HCT116 (cell line): ENCODE measurements at regions not wholly inside any gene's neighbourhood (a gene's known extent, or its start where the extent isn't known, plus 50 kb on each side); places are given as distances from the start of the nearest gene placed in this dataset.

Experiments
- ATAC-seq: fragments of 200-7000 bp; cut with Tn5 transposase; 2 replicates; pipeline ENCODE4 v1.9.1; 2020; ENCODE audit warnings: mild to moderate bottlenecking, moderate library complexity
- BruUV-seq: library from RNA; stranded (reverse); fragments of 400-500 nt; replicated peaks from 2 replicates; lab custom pipeline; 2021; lab: Mats Ljungman, UMichigan
- CTCF ChIA-PET: fragments of 300-600 bp; sonication (Branson Sonifier 250); formaldehyde crosslinking; loops from one replicate; lab custom pipeline; 2021; ENCODE audit warnings: antibody characterized with exemption; lab: Charles Lee
- POLR2A ChIA-PET: fragments of 300-600, 350-600 bp; sonication (Branson Sonifier 250); formaldehyde crosslinking; loops from one replicate; lab custom pipeline; 2021; ENCODE audit warnings: antibody characterized with exemption; lab: Charles Lee
- RAD21 ChIA-PET, 2 experiments: fragments of 300-600 bp; sonication (Branson Sonifier 250); formaldehyde crosslinking; loops; one replicate each; lab custom pipeline; 2023; ENCODE audit warnings: low total read pairs in 2 of 2; ENCODE audit not compliant: uncharacterized antibody in 2 of 2, unreplicated experiment in 2 of 2, low non-redundant PET in 1 of 2; lab: Charles Lee
- DNase-seq: peaks from one replicate; pipeline ENCODE4 v3.0.0-alpha.2; 2010; ENCODE audit warnings: low read depth, low spot score
- H2AFZ ChIP-seq: fragments of 200-600 bp; shearing (Covaris generic), sonication (generic); 2 replicates; pipeline ENCODE4 v1.6.1; 2017; ENCODE audit warnings: low read depth, mixed run types, mixed read lengths, antibody characterized with exemption, low read length; ENCODE audit not compliant: poor library complexity, severe bottlenecking
- H3K27ac ChIP-seq: 2 replicates; pipeline ENCODE4 v1.5.1; 2012; ENCODE audit warnings: low read depth, low read length
- H3K27me3 ChIP-seq: fragments of 200-600 bp; sonication (generic); 2 replicates; pipeline ENCODE4 v1.6.1; 2016; ENCODE audit warnings: mixed run types, low read length, mixed read lengths; ENCODE audit not compliant: insufficient read depth
- H3K36me3 ChIP-seq, 2 experiments: fragments of 200-500 bp in 1 of 2; fragments of 200-600 bp in 1 of 2; sonication (Bioruptor generic) in 1 of 2; sonication (generic) in 1 of 2; 2 replicates each; pipeline versions ENCODE4 v1.5.1 to v1.6.1; 2014 to 2016; ENCODE audit warnings: low read length in 2 of 2, inconsistent platforms in 1 of 2, mixed read lengths in 1 of 2, mixed run types in 1 of 2; ENCODE audit not compliant: insufficient read depth in 2 of 2, control insufficient read depth in 1 of 2
- H3K4me1 ChIP-seq, 2 experiments: fragments of 200-600 bp in 1 of 2; sonication (generic) in 1 of 2; 2 replicates each; pipeline versions ENCODE4 v1.5.1 to v1.6.1; 2012 to 2017; ENCODE audit warnings: low read length in 2 of 2, inconsistent platforms in 1 of 2, mild to moderate bottlenecking in 1 of 2, mixed read lengths in 1 of 2, mixed run types in 1 of 2, moderate library complexity in 1 of 2; ENCODE audit not compliant: insufficient read depth in 2 of 2, control insufficient read depth in 1 of 2
- H3K4me2 ChIP-seq: fragments of 200-600 bp; sonication (generic); 2 replicates; pipeline ENCODE4 v1.6.1; 2017; ENCODE audit warnings: mixed run types, low read length, mixed read lengths
- H3K4me3 ChIP-seq, 2 experiments: fragments of 200-600 bp in 1 of 2; sonication (generic) in 1 of 2; replicated peaks in 1 of 2; 2 replicates each; pipeline ENCODE4 v1.5.1; 2011 to 2016; ENCODE audit warnings: low read length in 2 of 2, control low read depth in 1 of 2, low read depth in 1 of 2, mild to moderate bottlenecking in 1 of 2, mixed read lengths in 1 of 2, mixed run types in 1 of 2
- H3K79me2 ChIP-seq: fragments of 200-600 bp; sonication (generic); 2 replicates; pipeline ENCODE4 v1.6.1; 2017; ENCODE audit warnings: mild to moderate bottlenecking, mixed run types, low read length, moderate library complexity, mixed read lengths; ENCODE audit not compliant: insufficient read depth
- H3K9ac ChIP-seq: fragments of 200-600 bp; sonication (generic); 2 replicates; pipeline ENCODE4 v1.6.1; 2016; ENCODE audit warnings: low read length, mixed read lengths
- H3K9me2 ChIP-seq: fragments of 200-600 bp; sonication (generic), shearing (Covaris generic); 2 replicates; pipeline ENCODE4 v1.6.1; 2017; ENCODE audit warnings: mixed run types, mild to moderate bottlenecking, moderate library complexity; ENCODE audit not compliant: insufficient read depth
- H3K9me3 ChIP-seq, 2 experiments: fragments of 200-500 bp in 1 of 2; fragments of 200-600 bp in 1 of 2; sonication (Bioruptor generic) in 1 of 2; sonication (generic) in 1 of 2; 2 replicates each; pipeline ENCODE4 v1.6.1; 2014 to 2017; ENCODE audit warnings: low read length in 2 of 2, mixed read lengths in 2 of 2, inconsistent platforms in 1 of 2, low read depth in 1 of 2, mild to moderate bottlenecking in 1 of 2, mixed run types in 1 of 2, moderate library complexity in 1 of 2; ENCODE audit not compliant: control insufficient read depth in 1 of 2, insufficient read depth in 1 of 2
- H4K20me1 ChIP-seq: fragments of 200-600 bp; sonication (generic), shearing (Covaris generic); 2 replicates; pipeline ENCODE4 v1.6.1; 2017; ENCODE audit warnings: mixed run types, mild to moderate bottlenecking, moderate library complexity; ENCODE audit not compliant: insufficient read depth
- CTCF ChIP-seq, 3 experiments: fragments of 200-600 bp in 1 of 3; sonication (generic) in 1 of 3; IDR thresholded peaks in 2 of 3; conservative IDR thresholded peaks in 1 of 3; 2 replicates each; pipeline ENCODE4 v1.5.1; 2012 to 2017; ENCODE audit warnings: low read depth in 2 of 3, low read length in 2 of 3, antibody characterized with exemption in 1 of 3, borderline replicate concordance in 1 of 3, control low read depth in 1 of 3, mild to moderate bottlenecking in 1 of 3, mixed read lengths in 1 of 3, mixed run types in 1 of 3, moderate library complexity in 1 of 3; ENCODE audit not compliant: insufficient read depth in 1 of 3
- EZH2phosphoT487 ChIP-seq: fragments of 200-600 bp; IDR thresholded peaks from 2 replicates; pipeline ENCODE4 v1.6.1; 2018; ENCODE audit warnings: antibody characterized with exemption, borderline replicate concordance
- FOSL1 ChIP-seq: IDR thresholded peaks from 2 replicates; pipeline ENCODE4 v1.6.1; 2012; ENCODE audit warnings: low read depth
- REST ChIP-seq: IDR thresholded peaks from 2 replicates; pipeline ENCODE4 v1.6.1; 2012; ENCODE audit warnings: low read depth
- intact Hi-C: fragments of 100-400 bp; cut with micrococcal nuclease; formaldehyde crosslinking; loops from 2 replicates; pipeline ENCODE4 v1.10.0; 2022

DNA sequence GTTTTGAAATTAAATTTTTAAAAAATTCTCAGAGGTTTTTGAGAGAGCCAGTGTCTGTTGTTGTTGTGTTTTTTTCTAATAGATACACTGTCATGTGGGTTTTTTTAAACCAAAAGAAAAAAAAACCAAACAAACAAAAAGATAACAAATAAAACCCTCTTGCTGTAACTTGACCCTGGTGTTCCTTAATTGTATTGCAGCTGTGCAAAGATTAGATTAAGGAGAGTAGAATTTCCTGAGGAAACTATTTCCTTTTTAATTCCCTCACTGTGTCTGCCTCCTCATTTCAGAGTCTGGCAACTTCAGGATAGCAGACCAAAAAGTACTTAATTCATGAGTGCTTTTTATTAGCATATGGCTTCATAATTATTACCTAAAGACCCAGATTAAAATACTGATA lies 281.9 kb downstream of the EPM2A start:
- intact Hi-C loops: no loop called here
- H3K4me3 ChIP-seq: no peak overlapping the region
- no peaks in the 10 kb centered on the region for H3K9me2 ChIP-seq
- no peak overlapping the region for H3K27ac ChIP-seq
- no peaks in the 10 kb centered on the region for H3K36me3 ChIP-seq
- H3K9me3 ChIP-seq: no peaks in the 10 kb centered on the region
- ATAC-seq (peak; percentile 59; the same call in 1 of the 2 replicates), DNase-seq (peak; percentile 12)
- no peaks in the 10 kb centered on the region for H4K20me1 ChIP-seq
- no peaks in the 10 kb centered on the region for H3K4me1 ChIP-seq
- no peak overlapping the region for H3K4me2 ChIP-seq
- TF ChIP-seq CTCF (IDR thresholded peaks at IDR 0.05 in 2 of 3, conservative IDR thresholded peaks at IDR 0.05 in 1 of 3; ENCODE audit: borderline replicate concordance in 1 of 3, insufficient read depth in 1 of 3, low read depth in 2 of 3, low read length in 2 of 3): peak in 2 of 3 experiments; percentile 58 to 61; a peak in 4 of 6 replicates
- no peak for TF ChIP-seq EZH2phosphoT487
- no peaks in the 10 kb centered on the region for H3K27me3 ChIP-seq
- ChIA-PET POLR2A (no interaction called here), CTCF (interaction anchor here (0.7 to 1.0 kb wide), 2 partner anchors 20 to 798 kb away, joined by 3 read pairs; no protein-coding TSS in a partner anchor), RAD21 (no interaction called here)
- peak overlapping the region; percentile 18 for H2AFZ ChIP-seq
- no peaks in the 10 kb centered on the region for H3K79me2 ChIP-seq
- no TSS peak for BruUV-seq
- H3K9ac ChIP-seq: no peak overlapping the region

GRCh38 chr6:145454006-145454405 lies 281.3 kb downstream of the EPM2A start:
- Histone ChIP-seq H3K27ac (no peak overlapping the region), H3K9me3 (no peaks in the 10 kb centered on the region), H3K9ac (no peak overlapping the region), H3K4me3 (no peak overlapping the region), H3K79me2 (no peaks in the 10 kb centered on the region), H3K36me3 (no peaks in the 10 kb centered on the region), H3K27me3 (no peaks in the 10 kb centered on the region), H3K4me2 (no peak overlapping the region), H2AFZ (peak overlapping the region; percentile 18), H3K4me1 (no peaks in the 10 kb centered on the region), H4K20me1 (no peaks in the 10 kb centered on the region), H3K9me2 (no peaks in the 10 kb centered on the region)
- ChIA-PET POLR2A (no interaction called here), CTCF (interaction anchor here (1.0 kb wide), 1 partner anchor 21 kb away, joined by 3 read pairs; no protein-coding TSS in a partner anchor), RAD21 (no interaction called here)
- no peak for TF ChIP-seq REST
- TF ChIP-seq FOSL1: no peak
- DNase-seq: no peak
- ATAC-seq: no peak
- BruUV-seq: no TSS peak
- intact Hi-C loops: no loop called here
